C4-2B (cell line): ENCODE measurements at regions not wholly inside any gene's neighbourhood (a gene's known extent, or its start where the extent isn't known, plus 50 kb on each side); places are given as distances from the start of the nearest gene placed in this dataset.

ENCODE experiments used
- H3K27ac ChIP-seq: fragments of 450-650 bp; 2 replicates; pipeline ENCODE4 v1.5.1; 2017
- CTCF ChIP-seq: fragments of 450-650 bp; conservative IDR thresholded peaks from 2 replicates; pipeline ENCODE4 v1.5.1; 2017; ENCODE audit warnings: mild to moderate bottlenecking
- ZFX ChIP-seq: fragments of 450-650 bp; IDR thresholded peaks from 2 replicates; pipeline ENCODE4 v1.6.1; 2017

GRCh38 chr2:64324746-64325410 lies 129.1 kb upstream of the LGALSL start:
- no peak for TF ChIP-seq CTCF
- TF ChIP-seq ZFX, result no peak
- no peak overlapping the region for H3K27ac ChIP-seq

- no peak for TF ChIP-seq ZFX
- no peak for TF ChIP-seq CTCF
- H3K27ac ChIP-seq, result no peak overlapping the region
These were observed 128.5 kb upstream of the LGALSL start for GRCh38 chr2:64325477-64325851.

- H3K27ac ChIP-seq, result no peak overlapping the region
- no peak for TF ChIP-seq ZFX
- TF ChIP-seq CTCF, result no peak
These were observed 127.9 kb upstream of the LGALSL start for GRCh38 chr2:64325852-64326577.

- TF ChIP-seq ZFX, result no peak
- no peak for TF ChIP-seq CTCF
- H3K27ac ChIP-seq, result no peak overlapping the region
These were observed 127.3 kb upstream of the LGALSL start for GRCh38 chr2:64326578-64327050.

- TF ChIP-seq ZFX, result no peak
These were observed 126.8 kb upstream of the LGALSL start for GRCh38 chr2:64327129-64327509.

GRCh38 chr2:64327510-64328414 lies 126.2 kb upstream of the LGALSL start:
- TF ChIP-seq CTCF (no peak; the same call in 1 of the 2 replicates), ZFX (no peak)
- no peak overlapping the region for H3K27ac ChIP-seq

More at GRCh38 chr2:64327129-64327509, 126.8 kb upstream of the LGALSL start:
- H3K27ac ChIP-seq, result no peak overlapping the region

GRCh38 chr2:64328415-64328722 lies 125.6 kb upstream of the LGALSL start:
- no peak overlapping the region for H3K27ac ChIP-seq
- no peak for TF ChIP-seq CTCF
